PC-9 (cell line): ENCODE measurements at regions not wholly inside any gene's neighbourhood (a gene's known extent, or its start where the extent isn't known, plus 50 kb on each side); places are given as distances from the start of the nearest gene placed in this dataset.

ENCODE experiments used
- BruUV-seq: library from RNA; stranded (reverse); fragments of 400-500 nt; replicated peaks from 2 replicates; lab custom pipeline; 2021; lab: Mats Ljungman, UMichigan
- CTCF ChIA-PET: fragments of 300-600 bp; sonication (Branson Sonifier 250); formaldehyde crosslinking; loops from one replicate; lab custom pipeline; 2022; ENCODE audit warnings: antibody characterized with exemption; lab: Charles Lee
- POLR2A ChIA-PET: fragments of 300-600 bp; sonication (Branson Sonifier 250); formaldehyde crosslinking; loops from one replicate; lab custom pipeline; 2022; ENCODE audit warnings: antibody characterized with exemption; ENCODE audit not compliant: unreplicated experiment; lab: Charles Lee
- DNase-seq, 2 experiments: peaks; one replicate each; pipeline versions ENCODE4 v3.0.0 to v3.0.0-alpha.2; 2015 to 2022; ENCODE audit warnings: mixed read lengths in 1 of 2
- H2AFZ ChIP-seq: fragments of 200-600 bp; sonication (generic); 2 replicates; pipeline ENCODE4 v1.8.1; 2017; ENCODE audit warnings: antibody characterized with exemption
- H3F3A ChIP-seq: fragments of 200-600 bp; sonication (generic); 2 replicates; pipeline ENCODE4 v1.8.1; 2017; ENCODE audit warnings: antibody characterized with exemption, mild to moderate bottlenecking, low read depth; ENCODE audit not compliant: insufficient read depth
- H3K27ac ChIP-seq: fragments of 200-600 bp; sonication (generic); 2 replicates; pipeline ENCODE4 v1.6.1; 2016; ENCODE audit warnings: mixed run types
- H3K27me3 ChIP-seq: fragments of 200-600 bp; sonication (generic); 2 replicates; pipeline ENCODE4 v1.6.1; 2016; ENCODE audit warnings: low read depth, mixed run types; ENCODE audit not compliant: insufficient read depth
- H3K36me3 ChIP-seq: fragments of 200-600 bp; sonication (generic); 2 replicates; pipeline ENCODE4 v1.6.1; 2016; ENCODE audit warnings: low read depth, mixed run types
- H3K4me1 ChIP-seq: fragments of 200-600 bp; sonication (generic); replicated peaks from 2 replicates; pipeline ENCODE4 v1.6.1; 2016; ENCODE audit warnings: mixed run types; ENCODE audit not compliant: insufficient read depth
- H3K4me2 ChIP-seq: fragments of 200-600 bp; sonication (generic); 2 replicates; pipeline ENCODE4 v1.6.1; 2017; ENCODE audit warnings: mixed run types
- H3K4me3 ChIP-seq: fragments of 200-600 bp; sonication (generic); 2 replicates; pipeline ENCODE4 v1.6.1; 2016; ENCODE audit warnings: mixed run types
- H3K79me2 ChIP-seq: fragments of 200-600 bp; sonication (generic); 2 replicates; pipeline ENCODE4 v1.6.1; 2017; ENCODE audit warnings: low read depth, mixed run types
- H3K9me2 ChIP-seq: fragments of 200-600 bp; sonication (generic); 2 replicates; pipeline ENCODE4 v1.8.1; 2017; ENCODE audit warnings: mild to moderate bottlenecking; ENCODE audit not compliant: insufficient read depth
- H3K9me3 ChIP-seq: fragments of 200-600 bp; sonication (generic); 2 replicates; pipeline ENCODE4 v1.8.1; 2016; ENCODE audit warnings: low read depth; ENCODE audit not compliant: insufficient read depth
- H4K20me1 ChIP-seq: fragments of 200-600 bp; sonication (generic); 2 replicates; pipeline ENCODE4 v1.8.1; 2017; ENCODE audit not compliant: insufficient read depth
- CTCF ChIP-seq: fragments of 200-600 bp; sonication (generic); conservative IDR thresholded peaks from 2 replicates; pipeline ENCODE4 v1.6.1; 2017; ENCODE audit warnings: mixed run types, antibody characterized with exemption, mild to moderate bottlenecking, moderate library complexity
- EZH2 ChIP-seq: fragments of 200-600 bp; sonication (generic); IDR thresholded peaks from 2 replicates; pipeline ENCODE4 v1.8.0; 2017; ENCODE audit warnings: antibody characterized with exemption, low read depth
- intact Hi-C: fragments of 100-400 bp; cut with micrococcal nuclease; formaldehyde crosslinking; loops from one replicate; pipeline ENCODE4 v1.10.0; 2022; ENCODE audit not compliant: unreplicated experiment

- DNase-seq: no peak
- ChIA-PET CTCF (no interaction called here), POLR2A (no interaction called here)
- Histone ChIP-seq H3K9me3 (no peaks in the 10 kb centered on the region), H3K4me2 (no peak overlapping the region), H2AFZ (no peak overlapping the region), H3K4me3 (no peak overlapping the region), H4K20me1 (no peaks in the 10 kb centered on the region), H3K79me2 (no peaks in the 10 kb centered on the region), H3K4me1 (no peaks in the 10 kb centered on the region), H3K9me2 (no peaks in the 10 kb centered on the region), H3K27me3 (no peaks in the 10 kb centered on the region), H3K36me3 (no peaks in the 10 kb centered on the region), H3F3A (no peaks in the 10 kb centered on the region), H3K27ac (no peak overlapping the region)
- no TSS peak for BruUV-seq
- no peak for TF ChIP-seq CTCF
- no peak for TF ChIP-seq EZH2
- intact Hi-C loops: no loop called here
These were observed 392.2 kb downstream of the PPP1R2C start for GRCh38 chrX:42385730-42386129.

- no peaks in the 10 kb centered on the region for H3K79me2 ChIP-seq
- no peaks in the 10 kb centered on the region for H3K9me2 ChIP-seq
- no peak overlapping the region for H2AFZ ChIP-seq
- H3K9me3 ChIP-seq: no peaks in the 10 kb centered on the region
- CTCF ChIA-PET: no interaction called here
- TF ChIP-seq CTCF (no peak), EZH2 (no peak)
- H3K36me3 ChIP-seq: no peaks in the 10 kb centered on the region
- BruUV-seq: no TSS peak
- no peak overlapping the region for H3K27ac ChIP-seq
- no peaks in the 10 kb centered on the region for H3K27me3 ChIP-seq
- POLR2A ChIA-PET: no interaction called here
- H3F3A ChIP-seq: no peaks in the 10 kb centered on the region
- no peaks in the 10 kb centered on the region for H4K20me1 ChIP-seq
- H3K4me1 ChIP-seq: no peaks in the 10 kb centered on the region
- DNase-seq: no peak
- H3K4me3 ChIP-seq: no peak overlapping the region
- intact Hi-C loops: no loop called here
- H3K4me2 ChIP-seq: no peak overlapping the region
These were observed 393.0 kb downstream of the PPP1R2C start for GRCh38 chrX:42384956-42385355.

GRCh38 chrX:42378857-42379256, 399.1 kb downstream of the PPP1R2C start:
- Histone ChIP-seq H3K4me3 (no peak overlapping the region), H3F3A (no peaks in the 10 kb centered on the region), H3K79me2 (no peaks in the 10 kb centered on the region), H3K4me2 (no peak overlapping the region), H3K36me3 (no peaks in the 10 kb centered on the region), H3K9me3 (no peaks in the 10 kb centered on the region), H3K4me1 (no peaks in the 10 kb centered on the region), H3K27ac (no peak overlapping the region), H3K9me2 (no peaks in the 10 kb centered on the region), H4K20me1 (no peaks in the 10 kb centered on the region), H2AFZ (no peak overlapping the region), H3K27me3 (no peaks in the 10 kb centered on the region)
- no TSS peak for BruUV-seq
- ChIA-PET CTCF (no interaction called here), POLR2A (no interaction called here)
- intact Hi-C loops: no loop called here
- TF ChIP-seq EZH2: no peak
- no peak for TF ChIP-seq CTCF
- DNase-seq: no peak
